ENCODE measurements at regions not wholly inside any gene's neighbourhood (a gene's known extent, or its start where the extent isn't known, plus 50 kb on each side); places are given as distances from the start of the nearest gene placed in this dataset.

GRCh38 chr15:96559631-96560030, 229.1 kb downstream of the NR2F2 start:
- Histone ChIP-seq H3K9me3 (ENCODE audit: control insufficient read depth, insufficient read depth, low read length) (peaks cover 7% of the 10 kb centered on the region), H3K27ac (ENCODE audit: low read depth, low read length) (no peak overlapping the region), H3K4me3 (ENCODE audit: low read depth, low read length) (no peak overlapping the region), H3K36me3 (ENCODE audit: control insufficient read depth, insufficient read depth, low read length) (no peaks in the 10 kb centered on the region), H3K4me1 (ENCODE audit: control insufficient read depth, insufficient read depth, low read length) (no peaks in the 10 kb centered on the region), H3K27me3 (ENCODE audit: control insufficient read depth, insufficient read depth, low read length) (no peaks in the 10 kb centered on the region)
- no CpG with 5 or more reads among the region's 4 CpGs for WGBS (ENCODE audit: insufficient coverage)
- no peak for DNase-seq (ENCODE audit: low read depth in 4 of 6, low spot score in 6 of 6)

GRCh38 chr15:96560246-96560895, 229.9 kb downstream of the NR2F2 start:
- Histone ChIP-seq H3K27me3 (ENCODE audit: control insufficient read depth, insufficient read depth, low read length) (no peaks in the 10 kb centered on the region), H3K4me3 (ENCODE audit: low read depth, low read length) (no peak overlapping the region), H3K4me1 (ENCODE audit: control insufficient read depth, insufficient read depth, low read length) (no peaks in the 10 kb centered on the region), H3K27ac (ENCODE audit: low read depth, low read length) (no peak overlapping the region), H3K36me3 (ENCODE audit: control insufficient read depth, insufficient read depth, low read length) (no peaks in the 10 kb centered on the region), H3K9me3 (ENCODE audit: control insufficient read depth, insufficient read depth, low read length) (peaks cover 7% of the 10 kb centered on the region)
- 83% methylated on average over 1 of the region's 3 CpGs for WGBS (ENCODE audit: insufficient coverage)
- no peak for DNase-seq (ENCODE audit: low read depth in 4 of 6, low spot score in 6 of 6)

GRCh38 chr15:96561593-96561992, 231.1 kb downstream of the NR2F2 start:
- no peaks in the 10 kb centered on the region for H3K4me1 ChIP-seq (ENCODE audit: control insufficient read depth, insufficient read depth, low read length)
- DNase-seq (ENCODE audit: low read depth in 4 of 6, low spot score in 6 of 6): no peak
- no peak overlapping the region for H3K4me3 ChIP-seq (ENCODE audit: low read depth, low read length)
- H3K27ac ChIP-seq (ENCODE audit: low read depth, low read length): no peak overlapping the region
- H3K27me3 ChIP-seq (ENCODE audit: control insufficient read depth, insufficient read depth, low read length): no peaks in the 10 kb centered on the region
- H3K36me3 ChIP-seq (ENCODE audit: control insufficient read depth, insufficient read depth, low read length): no peaks in the 10 kb centered on the region
- 80% methylated on average over 1 of the region's 2 CpGs for WGBS (ENCODE audit: insufficient coverage)
- peaks cover 7% of the 10 kb centered on the region for H3K9me3 ChIP-seq (ENCODE audit: control insufficient read depth, insufficient read depth, low read length)

- WGBS (ENCODE audit: insufficient coverage): 85% methylated on average over 3 of the region's 3 CpGs
- DNase-seq (ENCODE audit: low read depth in 4 of 6, low spot score in 6 of 6): no peak
- H3K27me3 ChIP-seq (ENCODE audit: control insufficient read depth, insufficient read depth, low read length): no peaks in the 10 kb centered on the region
- no peaks in the 10 kb centered on the region for H3K36me3 ChIP-seq (ENCODE audit: control insufficient read depth, insufficient read depth, low read length)
- no peak overlapping the region for H3K4me3 ChIP-seq (ENCODE audit: low read depth, low read length)
- no peaks in the 10 kb centered on the region for H3K4me1 ChIP-seq (ENCODE audit: control insufficient read depth, insufficient read depth, low read length)
- H3K27ac ChIP-seq (ENCODE audit: low read depth, low read length): no peak overlapping the region
- peaks cover 7% of the 10 kb centered on the region for H3K9me3 ChIP-seq (ENCODE audit: control insufficient read depth, insufficient read depth, low read length)
Observed at GRCh38 chr15:96564546-96564945, 234.0 kb downstream of the NR2F2 start.

- H3K4me3 ChIP-seq (ENCODE audit: low read depth, low read length): no peak overlapping the region
- H3K4me1 ChIP-seq (ENCODE audit: control insufficient read depth, insufficient read depth, low read length): no peaks in the 10 kb centered on the region
- no peaks in the 10 kb centered on the region for H3K27me3 ChIP-seq (ENCODE audit: control insufficient read depth, insufficient read depth, low read length)
- H3K36me3 ChIP-seq (ENCODE audit: control insufficient read depth, insufficient read depth, low read length): no peaks in the 10 kb centered on the region
- DNase-seq (ENCODE audit: low read depth in 4 of 6, low spot score in 6 of 6): no peak
- H3K27ac ChIP-seq (ENCODE audit: low read depth, low read length): no peak overlapping the region
- peaks cover 7% of the 10 kb centered on the region for H3K9me3 ChIP-seq (ENCODE audit: control insufficient read depth, insufficient read depth, low read length)
- WGBS (ENCODE audit: insufficient coverage): 100% methylated on average over 1 of the region's 2 CpGs
Observed at GRCh38 chr15:96565266-96565665, 234.8 kb downstream of the NR2F2 start.

- Histone ChIP-seq H3K4me1 (ENCODE audit: control insufficient read depth, insufficient read depth, low read length) (peaks cover 6% of the 10 kb centered on the region), H3K27me3 (ENCODE audit: control insufficient read depth, insufficient read depth, low read length) (peaks cover 3% of the 10 kb centered on the region), H3K36me3 (ENCODE audit: control insufficient read depth, insufficient read depth, low read length) (no peaks in the 10 kb centered on the region), H3K9me3 (ENCODE audit: control insufficient read depth, insufficient read depth, low read length) (no peaks in the 10 kb centered on the region), H3K4me3 (ENCODE audit: low read depth, low read length) (no peak overlapping the region), H3K27ac (ENCODE audit: low read depth, low read length) (no peak overlapping the region)
- WGBS (ENCODE audit: insufficient coverage): 26% methylated on average over 10 of the region's 10 CpGs
- DNase-seq (ENCODE audit: low read depth in 4 of 6, low spot score in 6 of 6): peak; percentile 33 to 89 (median 44)
Observed at GRCh38 chr15:96574782-96575181, 244.3 kb downstream of the NR2F2 start.

- no peak overlapping the region for H3K27ac ChIP-seq (ENCODE audit: low read depth, low read length)
- H3K36me3 ChIP-seq (ENCODE audit: control insufficient read depth, insufficient read depth, low read length): no peaks in the 10 kb centered on the region
- H3K9me3 ChIP-seq (ENCODE audit: control insufficient read depth, insufficient read depth, low read length): no peaks in the 10 kb centered on the region
- WGBS (ENCODE audit: insufficient coverage): 100% methylated on average over 2 of the region's 6 CpGs
- H3K4me1 ChIP-seq (ENCODE audit: control insufficient read depth, insufficient read depth, low read length): peaks cover 6% of the 10 kb centered on the region
- no peak overlapping the region for H3K4me3 ChIP-seq (ENCODE audit: low read depth, low read length)
- H3K27me3 ChIP-seq (ENCODE audit: control insufficient read depth, insufficient read depth, low read length): peaks cover 3% of the 10 kb centered on the region
- no peak for DNase-seq (ENCODE audit: low read depth in 4 of 6, low spot score in 6 of 6)
Observed at GRCh38 chr15:96576596-96576995, 246.1 kb downstream of the NR2F2 start.

- Histone ChIP-seq H3K9me3 (ENCODE audit: control insufficient read depth, insufficient read depth, low read length) (no peaks in the 10 kb centered on the region), H3K4me3 (ENCODE audit: low read depth, low read length) (no peak overlapping the region), H3K4me1 (ENCODE audit: control insufficient read depth, insufficient read depth, low read length) (peaks cover 10% of the 10 kb centered on the region), H3K27me3 (ENCODE audit: control insufficient read depth, insufficient read depth, low read length) (peaks cover 6% of the 10 kb centered on the region), H3K36me3 (ENCODE audit: control insufficient read depth, insufficient read depth, low read length) (no peaks in the 10 kb centered on the region), H3K27ac (ENCODE audit: low read depth, low read length) (no peak overlapping the region)
- DNase-seq (ENCODE audit: low read depth in 4 of 6, low spot score in 6 of 6): peak in 1 of 6 donors; percentile 30
- WGBS (ENCODE audit: insufficient coverage): 73% methylated on average over 2 of the region's 5 CpGs
Observed at GRCh38 chr15:96578393-96578792, 247.9 kb downstream of the NR2F2 start.

- no peaks in the 10 kb centered on the region for H3K9me3 ChIP-seq (ENCODE audit: control insufficient read depth, insufficient read depth, low read length)
- WGBS (ENCODE audit: insufficient coverage): 90% methylated on average over 6 of the region's 11 CpGs
- peaks cover 8% of the 10 kb centered on the region for H3K4me1 ChIP-seq (ENCODE audit: control insufficient read depth, insufficient read depth, low read length)
- no peaks in the 10 kb centered on the region for H3K36me3 ChIP-seq (ENCODE audit: control insufficient read depth, insufficient read depth, low read length)
- no peak overlapping the region for H3K4me3 ChIP-seq (ENCODE audit: low read depth, low read length)
- peaks cover 4% of the 10 kb centered on the region for H3K27me3 ChIP-seq (ENCODE audit: control insufficient read depth, insufficient read depth, low read length)
- no peak for DNase-seq (ENCODE audit: low read depth in 4 of 6, low spot score in 6 of 6)
- no peak overlapping the region for H3K27ac ChIP-seq (ENCODE audit: low read depth, low read length)
Observed at GRCh38 chr15:96581371-96581770, 250.9 kb downstream of the NR2F2 start.

GRCh38 chr15:96582473-96582872, 252.0 kb downstream of the NR2F2 start:
- peaks cover 8% of the 10 kb centered on the region for H3K4me1 ChIP-seq (ENCODE audit: control insufficient read depth, insufficient read depth, low read length)
- no peak overlapping the region for H3K27ac ChIP-seq (ENCODE audit: low read depth, low read length)
- WGBS (ENCODE audit: insufficient coverage): 61% methylated on average over 8 of the region's 11 CpGs
- H3K9me3 ChIP-seq (ENCODE audit: control insufficient read depth, insufficient read depth, low read length): no peaks in the 10 kb centered on the region
- no peaks in the 10 kb centered on the region for H3K36me3 ChIP-seq (ENCODE audit: control insufficient read depth, insufficient read depth, low read length)
- no peak overlapping the region for H3K4me3 ChIP-seq (ENCODE audit: low read depth, low read length)
- peak in 1 of 6 donors; percentile 9 for DNase-seq (ENCODE audit: low read depth in 4 of 6, low spot score in 6 of 6)
- H3K27me3 ChIP-seq (ENCODE audit: control insufficient read depth, insufficient read depth, low read length): peaks cover 4% of the 10 kb centered on the region

All from spinal cord (tissue), 9 donors.